GM19455 (cell line): ENCODE measurements at regions not wholly inside any gene's neighbourhood (a gene's known extent, or its start where the extent isn't known, plus 50 kb on each side); places are given as distances from the start of the nearest gene placed in this dataset.
"Not testable (repeated sequence)": the region's sequence is repeated elsewhere in the genome, so short reads cannot be mapped to it uniquely, and the experiment has no call there.

Experiments
- ATAC-seq: cut with Tn5 transposase; IDR thresholded peaks from one replicate; pipeline ENCODE4 v1.9.1; 2021; ENCODE audit not compliant: unreplicated experiment

- no peak for ATAC-seq
Observed at GRCh38 chr9:26176628-26177027, 498.4 kb upstream of the TUSC1 start.

GRCh38 chr9:26175264-26175663 lies 497.0 kb upstream of the TUSC1 start:
- ATAC-seq: no peak

DNA sequence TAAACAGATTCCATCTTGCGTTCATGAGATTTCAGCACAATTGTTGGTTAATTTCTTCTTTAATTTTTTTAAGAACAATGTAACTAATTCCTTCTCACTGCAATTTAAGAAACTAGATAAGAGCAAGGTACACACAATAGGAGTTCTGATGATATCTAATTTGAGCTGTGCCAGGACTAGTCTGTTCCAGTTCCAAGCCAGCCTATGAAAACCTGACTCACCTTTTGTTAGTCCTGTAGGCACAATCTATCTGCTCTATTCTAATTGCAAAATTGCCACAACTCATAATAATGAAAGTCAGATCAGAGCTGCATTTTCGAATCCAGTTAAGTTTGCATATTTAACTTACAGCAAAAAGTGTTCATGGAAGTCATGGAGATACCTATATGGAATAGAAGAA lies 494.1 kb upstream of the TUSC1 start:
- no peak for ATAC-seq

DNA sequence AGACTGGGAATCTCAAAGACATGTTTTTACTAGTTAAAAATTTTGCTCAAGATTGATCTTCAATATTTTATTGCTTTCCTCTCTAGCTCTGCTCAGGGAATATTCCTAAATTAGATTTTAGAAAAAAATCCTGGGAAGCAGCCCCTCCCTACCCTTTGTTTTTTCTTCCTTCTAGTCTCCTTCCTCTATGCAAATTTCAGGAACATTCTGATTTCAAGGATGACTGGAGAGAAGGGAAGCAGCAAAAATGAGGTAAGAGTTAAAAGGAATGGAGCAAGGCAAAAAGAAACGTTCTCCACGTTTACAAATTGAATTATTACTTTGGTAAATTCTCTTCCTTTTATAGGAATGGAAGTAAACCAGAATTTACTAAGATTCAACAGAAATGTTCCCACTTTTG lies 493.4 kb upstream of the TUSC1 start:
- no peak for ATAC-seq

- ATAC-seq: no peak
Observed at GRCh38 chr9:26170190-26170589, 491.9 kb upstream of the TUSC1 start.

DNA sequence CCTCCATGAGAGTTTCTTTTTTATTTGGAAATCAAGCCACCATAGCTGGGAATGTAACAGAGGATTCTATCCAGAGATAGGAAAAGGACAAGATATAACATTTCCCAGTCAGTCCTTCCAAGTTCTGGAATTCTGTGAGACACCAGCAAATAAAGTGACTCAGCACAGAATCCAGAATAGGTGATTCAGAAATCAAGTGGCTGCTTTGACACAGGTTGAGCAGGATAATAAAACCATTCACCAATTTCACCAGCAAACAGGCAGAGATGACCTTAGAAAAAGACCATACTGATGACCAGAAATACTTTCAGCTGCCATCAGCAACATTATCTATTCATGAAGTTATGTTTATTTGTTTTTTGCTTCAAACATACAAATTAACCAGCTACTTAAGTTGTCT lies 491.5 kb upstream of the TUSC1 start:
- no peak for ATAC-seq

GRCh38 chr9:26166537-26166936 lies 488.3 kb upstream of the TUSC1 start:
- no peak for ATAC-seq

- no peak for ATAC-seq
Observed at GRCh38 chr9:26165426-26165825, 487.2 kb upstream of the TUSC1 start.

DNA sequence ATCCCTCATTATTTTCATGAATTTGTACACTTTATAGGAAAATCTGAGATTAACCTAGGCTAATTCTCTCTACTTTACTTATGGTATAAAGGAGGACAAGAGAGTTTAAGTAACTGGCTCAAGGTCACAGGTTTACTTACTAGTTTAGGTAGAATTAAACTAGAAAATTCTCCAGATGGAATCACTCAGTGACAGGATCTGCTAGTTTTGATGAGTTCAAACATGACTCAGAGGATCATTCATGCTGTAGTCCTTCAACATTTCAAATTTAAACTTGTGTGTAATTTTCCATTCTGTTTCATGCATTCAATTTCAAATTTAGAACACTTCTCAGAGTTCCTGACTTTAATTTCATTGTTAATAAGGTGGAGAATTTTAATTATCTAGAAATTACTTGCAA lies 485.7 kb upstream of the TUSC1 start:
- no peak for ATAC-seq

DNA sequence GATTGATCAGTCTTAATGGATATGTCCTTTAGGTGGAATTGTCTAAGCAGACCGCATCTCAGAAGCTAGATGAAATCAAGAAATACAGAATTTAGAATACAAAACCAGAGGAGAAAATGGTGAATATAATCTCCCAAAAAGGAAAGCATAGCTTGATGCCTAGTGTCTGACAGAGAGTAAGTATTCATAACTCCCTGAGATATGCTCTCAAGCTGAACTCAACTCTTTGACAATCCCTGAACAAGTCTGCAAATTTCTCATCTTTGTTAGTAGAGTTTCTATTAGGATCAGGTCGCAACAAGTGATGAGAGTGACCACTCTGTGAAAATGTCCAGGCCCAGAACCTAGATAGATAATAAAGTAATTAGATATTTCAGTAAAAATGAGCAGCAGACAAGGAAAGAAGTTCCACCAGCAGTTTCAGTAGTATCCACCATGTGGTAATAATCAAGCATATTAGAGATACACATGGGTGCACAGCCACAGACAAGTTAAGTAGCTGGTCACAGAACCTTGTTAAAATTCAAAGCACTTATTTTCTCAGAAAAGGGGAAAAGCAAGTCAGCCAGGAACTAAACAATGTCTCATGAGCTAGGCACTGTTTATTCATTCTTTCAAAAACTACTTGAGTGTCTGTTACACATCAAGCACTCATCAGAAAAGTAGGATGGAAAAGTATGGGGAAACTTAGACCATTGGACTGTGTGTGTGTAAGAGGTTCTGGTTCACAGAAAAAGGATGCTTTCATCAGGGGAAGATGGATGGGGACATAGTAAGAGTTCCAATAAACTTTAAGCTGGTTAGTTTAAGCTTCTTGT lies 481.5 kb upstream of the TUSC1 start:
- ATAC-seq: no peak

DNA sequence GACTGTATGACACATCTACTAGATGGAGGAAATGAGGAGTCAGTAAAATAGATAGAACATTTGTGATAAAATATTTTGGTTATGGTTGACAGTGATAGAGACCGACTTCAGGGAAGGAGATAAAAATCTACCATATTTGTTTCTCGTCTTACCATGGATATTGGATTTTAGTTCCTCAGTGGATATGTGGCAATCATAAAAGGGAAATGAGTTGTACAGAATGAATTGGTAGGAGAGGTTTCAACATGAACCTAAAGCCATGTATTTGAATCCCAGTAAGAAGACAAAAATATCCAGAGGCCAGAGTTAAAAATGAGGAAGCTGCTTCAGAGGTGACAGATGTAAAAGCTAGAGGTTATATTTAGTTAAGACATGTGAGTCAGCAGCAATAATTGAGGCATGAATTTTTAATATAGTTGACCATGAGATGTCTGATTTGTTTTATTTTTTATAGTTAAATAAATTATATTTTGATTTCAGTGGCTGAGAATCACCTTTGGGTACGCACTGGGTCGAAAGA lies 480.4 kb upstream of the TUSC1 start:
- no peak for ATAC-seq

DNA sequence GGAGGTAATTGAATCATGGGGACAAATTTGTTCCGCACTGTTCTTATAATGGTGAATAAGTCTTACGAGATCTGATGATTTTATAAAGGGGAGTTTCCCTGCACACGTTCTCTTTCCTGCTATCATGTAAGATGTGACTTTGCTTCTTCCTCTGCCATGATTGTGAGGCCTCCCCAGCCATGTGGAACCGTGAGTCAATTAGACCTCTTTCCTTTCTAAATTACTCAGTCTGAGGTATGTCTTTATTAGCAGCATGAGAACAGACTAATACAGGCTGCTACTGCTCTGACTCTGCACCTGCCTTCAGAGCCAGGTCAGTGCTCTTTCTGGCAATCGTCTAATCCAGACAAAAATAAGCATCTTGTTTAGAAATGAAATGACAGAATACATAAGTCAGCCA lies 479.2 kb upstream of the TUSC1 start:
- peak; percentile 78 for ATAC-seq

- no peak for ATAC-seq
Observed at GRCh38 chr9:26152350-26152749, 474.1 kb upstream of the TUSC1 start.

GRCh38 chr9:26148128-26148527 lies 469.9 kb upstream of the TUSC1 start:
- ATAC-seq: no peak

DNA sequence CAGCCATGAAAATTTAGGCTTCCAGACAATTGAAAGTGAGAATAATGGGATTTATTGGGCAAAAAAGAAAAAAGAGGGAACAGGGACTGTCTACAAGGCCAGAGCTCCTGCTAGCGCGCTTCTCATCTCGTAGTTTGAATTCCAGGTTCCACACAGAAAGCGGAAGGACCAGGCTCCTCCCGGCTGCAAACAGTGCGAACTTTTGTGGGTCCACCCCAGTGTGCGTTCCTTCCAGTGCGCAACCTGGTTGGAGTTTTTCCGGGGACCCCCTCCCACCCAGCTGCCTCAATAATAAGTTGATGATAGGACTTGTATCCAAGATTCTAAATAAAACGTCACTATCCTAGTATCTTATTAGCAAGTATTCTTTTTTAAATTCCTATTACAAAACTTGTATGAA lies 467.7 kb upstream of the TUSC1 start:
- no peak for ATAC-seq

- ATAC-seq: no peak
Observed at GRCh38 chr9:26142631-26143030, 464.4 kb upstream of the TUSC1 start.

- ATAC-seq: no peak
Observed at GRCh38 chr9:26142201-26142600, 464.0 kb upstream of the TUSC1 start.

- ATAC-seq: no peak
Observed at GRCh38 chr9:26133537-26133936, 455.3 kb upstream of the TUSC1 start.

GRCh38 chr9:26132746-26133312 lies 454.6 kb upstream of the TUSC1 start:
- no peak for ATAC-seq

DNA sequence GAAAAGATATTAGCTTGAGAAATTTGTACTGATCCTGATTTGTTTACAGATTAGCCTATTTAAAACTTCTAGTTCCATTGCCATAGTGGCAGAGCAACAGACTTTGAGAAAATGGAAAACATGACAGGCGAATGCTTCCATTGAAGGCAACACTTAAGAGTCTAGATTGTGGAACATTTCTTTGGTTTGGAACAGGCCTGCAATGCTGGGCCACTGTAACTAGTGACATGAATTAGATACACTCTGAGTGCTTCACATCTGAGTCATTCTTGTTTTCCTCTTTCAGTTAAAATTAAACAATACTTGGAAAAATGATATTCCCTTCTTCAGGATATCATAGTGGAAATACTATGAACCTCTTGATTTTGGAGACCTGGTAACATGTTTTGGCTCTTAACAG lies 453.6 kb upstream of the TUSC1 start:
- ATAC-seq: no peak

- no peak for ATAC-seq
Observed at GRCh38 chr9:26129217-26129616, 451.0 kb upstream of the TUSC1 start.

DNA sequence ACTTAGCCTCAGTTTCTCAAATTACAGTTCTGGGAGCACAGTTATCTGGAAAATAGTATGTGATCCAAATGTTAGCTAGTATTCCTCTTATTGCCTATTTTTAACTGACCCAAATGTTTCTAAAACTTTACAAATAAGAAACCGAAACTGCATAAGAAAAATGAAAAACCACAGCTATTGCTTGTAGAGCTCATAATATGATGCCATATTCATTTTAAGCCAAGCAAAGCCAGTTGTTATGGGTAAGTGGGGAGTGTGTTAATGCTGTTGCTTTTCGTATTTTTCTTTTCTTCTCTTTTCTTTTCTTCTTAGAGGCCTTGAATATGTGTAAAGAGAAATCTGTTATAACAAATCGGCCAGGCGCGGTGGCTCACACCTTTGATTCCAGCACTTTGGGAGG lies 447.4 kb upstream of the TUSC1 start:
- ATAC-seq: no peak

- ATAC-seq: not testable (repeated sequence)
Observed at GRCh38 chr9:26116085-26116484, 437.8 kb upstream of the TUSC1 start.
